KMS-11 (cell line): ENCODE measurements at regions not wholly inside any gene's neighbourhood (a gene's known extent, or its start where the extent isn't known, plus 50 kb on each side); places are given as distances from the start of the nearest gene placed in this dataset.

ENCODE experiments used
- H2AFZ ChIP-seq: fragments of 200-600 bp; sonication (generic); 2 replicates; pipeline ENCODE4 v1.6.1; 2016; ENCODE audit warnings: antibody characterized with exemption, mixed run types, low read depth
- H3K27ac ChIP-seq: fragments of 200-600 bp; sonication (generic); 2 replicates; pipeline ENCODE4 v1.6.1; 2016; ENCODE audit warnings: mild to moderate bottlenecking, mixed run types
- H3K27me3 ChIP-seq: fragments of 200-600 bp; sonication (generic); 2 replicates; pipeline ENCODE4 v1.6.1; 2017; ENCODE audit warnings: mild to moderate bottlenecking, low read depth, mixed run types, moderate library complexity; ENCODE audit not compliant: insufficient read depth
- H3K36me3 ChIP-seq: fragments of 200-600 bp; sonication (generic); 2 replicates; pipeline ENCODE4 v1.6.1; 2017; ENCODE audit warnings: mild to moderate bottlenecking, mixed run types; ENCODE audit not compliant: insufficient read depth
- H3K4me1 ChIP-seq: fragments of 200-600 bp; sonication (generic); 2 replicates; pipeline ENCODE4 v1.6.1; 2016; ENCODE audit warnings: mild to moderate bottlenecking, low read depth, mixed run types; ENCODE audit not compliant: poor library complexity, severe bottlenecking
- H3K4me2 ChIP-seq: fragments of 200-600 bp; sonication (generic); 2 replicates; pipeline ENCODE4 v1.7.0; 2016; ENCODE audit warnings: mild to moderate bottlenecking, mixed run types
- H3K4me3 ChIP-seq: fragments of 200-600 bp; sonication (generic); IDR thresholded peaks from 2 replicates; pipeline ENCODE4 v1.6.1; 2017; ENCODE audit warnings: low read depth, low read length, mixed read lengths; ENCODE audit not compliant: insufficient read depth
- H3K79me2 ChIP-seq: fragments of 200-600 bp; sonication (generic); 2 replicates; pipeline ENCODE4 v1.6.1; 2016; ENCODE audit warnings: low read depth, mixed run types; ENCODE audit not compliant: insufficient read depth
- H3K9ac ChIP-seq: fragments of 200-600 bp; sonication (generic); 2 replicates; pipeline ENCODE4 v1.6.1; 2016; ENCODE audit warnings: mild to moderate bottlenecking, mixed run types
- H4K20me1 ChIP-seq: fragments of 200-600 bp; sonication (generic); 2 replicates; pipeline ENCODE4 v1.6.1; 2016; ENCODE audit warnings: mild to moderate bottlenecking, mixed run types; ENCODE audit not compliant: insufficient read depth
- TF ChIP-seq, protein P1 (sequence below): fragments of 200-600 bp; sonication (generic); conservative IDR thresholded peaks from 2 replicates; pipeline ENCODE4 v1.6.1; 2017; ENCODE audit warnings: low read depth, mild to moderate bottlenecking, antibody characterized with exemption, low read length, moderate library complexity, mixed read lengths

DNA sequence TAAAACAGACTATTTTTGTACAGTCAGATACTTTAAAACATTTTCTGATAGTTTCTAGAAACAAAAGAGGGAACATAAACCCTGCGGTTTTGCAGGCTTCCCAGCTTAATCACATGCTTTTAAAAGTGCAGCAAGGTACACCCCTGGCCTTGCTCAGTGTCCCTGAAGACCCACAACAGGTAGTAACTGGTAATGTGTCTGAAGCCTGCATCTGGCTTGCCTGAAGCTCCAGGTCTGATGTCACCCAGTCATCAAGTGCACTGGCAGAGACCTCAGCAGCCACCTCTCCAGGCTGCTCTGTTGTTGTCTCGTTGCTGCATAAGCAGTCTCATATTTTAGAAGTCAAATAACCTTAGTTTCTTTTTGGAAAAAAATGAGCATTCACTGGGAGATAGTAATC is 376.1 kb upstream of the MTPN start:
- H2AFZ ChIP-seq: peak overlapping the region; percentile 47
- H3K4me2 ChIP-seq: peak overlapping the region; percentile 68

DNA sequence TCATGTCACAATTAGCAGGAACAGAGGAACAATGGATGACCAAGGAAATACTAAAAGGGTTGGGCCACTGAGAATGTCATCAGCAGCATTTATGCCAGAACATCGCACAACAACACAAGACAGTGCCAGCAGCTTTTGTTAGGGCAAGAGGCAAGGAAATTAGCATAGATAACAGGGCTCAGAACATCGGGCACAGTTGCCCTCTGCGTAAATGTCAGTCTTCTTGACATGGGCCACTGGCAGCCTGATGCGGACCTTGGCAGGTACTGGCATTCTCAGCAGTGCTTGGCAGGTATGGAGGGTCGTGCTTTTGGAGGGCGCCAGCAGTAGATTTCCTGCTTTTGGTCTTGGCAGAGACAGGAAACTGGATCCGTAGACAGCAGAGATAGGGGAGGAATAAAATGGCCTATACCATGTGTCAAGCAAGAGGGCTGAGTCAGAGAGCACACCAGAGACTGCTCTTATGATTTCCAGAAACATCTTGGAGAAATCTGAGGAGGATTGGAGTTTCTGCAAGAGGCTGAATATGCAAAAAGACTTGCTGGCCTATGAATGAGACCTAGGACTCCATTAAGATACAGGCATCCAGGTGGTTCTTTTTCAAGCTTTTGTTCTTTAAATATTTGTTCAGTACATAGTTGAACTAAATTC is 371.5 kb upstream of the MTPN start:
- H3K36me3 ChIP-seq: no peaks in the 10 kb centered on the region
- TF ChIP-seq, protein P1, sequence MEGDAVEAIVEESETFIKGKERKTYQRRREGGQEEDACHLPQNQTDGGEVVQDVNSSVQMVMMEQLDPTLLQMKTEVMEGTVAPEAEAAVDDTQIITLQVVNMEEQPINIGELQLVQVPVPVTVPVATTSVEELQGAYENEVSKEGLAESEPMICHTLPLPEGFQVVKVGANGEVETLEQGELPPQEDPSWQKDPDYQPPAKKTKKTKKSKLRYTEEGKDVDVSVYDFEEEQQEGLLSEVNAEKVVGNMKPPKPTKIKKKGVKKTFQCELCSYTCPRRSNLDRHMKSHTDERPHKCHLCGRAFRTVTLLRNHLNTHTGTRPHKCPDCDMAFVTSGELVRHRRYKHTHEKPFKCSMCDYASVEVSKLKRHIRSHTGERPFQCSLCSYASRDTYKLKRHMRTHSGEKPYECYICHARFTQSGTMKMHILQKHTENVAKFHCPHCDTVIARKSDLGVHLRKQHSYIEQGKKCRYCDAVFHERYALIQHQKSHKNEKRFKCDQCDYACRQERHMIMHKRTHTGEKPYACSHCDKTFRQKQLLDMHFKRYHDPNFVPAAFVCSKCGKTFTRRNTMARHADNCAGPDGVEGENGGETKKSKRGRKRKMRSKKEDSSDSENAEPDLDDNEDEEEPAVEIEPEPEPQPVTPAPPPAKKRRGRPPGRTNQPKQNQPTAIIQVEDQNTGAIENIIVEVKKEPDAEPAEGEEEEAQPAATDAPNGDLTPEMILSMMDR: no peak
- H3K9ac ChIP-seq: no peak overlapping the region
- H3K4me2 ChIP-seq: no peak overlapping the region
- H3K4me3 ChIP-seq: no peak overlapping the region
- no peaks in the 10 kb centered on the region for H4K20me1 ChIP-seq
- H3K79me2 ChIP-seq: no peaks in the 10 kb centered on the region
- peaks cover 38% of the 10 kb centered on the region for H3K4me1 ChIP-seq
- no peak overlapping the region for H3K27ac ChIP-seq
- no peaks in the 10 kb centered on the region for H3K27me3 ChIP-seq
- no peak overlapping the region for H2AFZ ChIP-seq

More for the DNA sequence above, 376.1 kb upstream of the MTPN start:
- H3K4me3 ChIP-seq: no peak overlapping the region
- no peaks in the 10 kb centered on the region for H3K79me2 ChIP-seq
- H4K20me1 ChIP-seq: no peaks in the 10 kb centered on the region
- TF ChIP-seq, protein P1: no peak
- no peaks in the 10 kb centered on the region for H3K36me3 ChIP-seq
- H3K9ac ChIP-seq: peak overlapping the region; percentile 14; the same call in 1 of the 2 replicates
- H3K27ac ChIP-seq: peak overlapping the region; percentile 70
- H3K4me1 ChIP-seq: peaks cover 77% of the 10 kb centered on the region
- H3K27me3 ChIP-seq: no peaks in the 10 kb centered on the region

DNA sequence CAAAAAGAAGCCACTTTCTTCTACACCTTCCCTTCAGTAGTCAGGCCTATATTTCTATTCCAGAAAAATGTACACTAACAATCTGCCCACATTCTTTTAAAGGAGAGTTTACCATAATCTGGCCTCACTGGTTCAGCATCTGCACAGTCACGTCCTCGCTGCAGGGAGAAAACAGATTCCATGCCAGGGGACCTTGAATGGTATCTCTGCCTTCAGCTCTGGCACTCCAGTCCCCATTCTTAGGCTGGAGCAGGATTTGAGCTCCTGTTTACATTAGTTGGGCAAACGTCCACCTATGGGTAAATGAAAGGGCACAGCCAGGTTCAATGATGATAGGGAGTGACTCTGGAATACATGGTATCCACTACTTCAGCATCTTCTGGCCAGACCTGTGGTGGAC is 371.0 kb upstream of the MTPN start:
- TF ChIP-seq, protein P1: no peak
- H3K4me3 ChIP-seq: no peak overlapping the region
- peaks cover 32% of the 10 kb centered on the region for H3K4me1 ChIP-seq
- H2AFZ ChIP-seq: no peak overlapping the region
- no peak overlapping the region for H3K9ac ChIP-seq
- H3K27ac ChIP-seq: no peak overlapping the region
- H3K36me3 ChIP-seq: no peaks in the 10 kb centered on the region
- no peaks in the 10 kb centered on the region for H4K20me1 ChIP-seq
- H3K27me3 ChIP-seq: no peaks in the 10 kb centered on the region
- no peak overlapping the region for H3K4me2 ChIP-seq
- no peaks in the 10 kb centered on the region for H3K79me2 ChIP-seq

DNA sequence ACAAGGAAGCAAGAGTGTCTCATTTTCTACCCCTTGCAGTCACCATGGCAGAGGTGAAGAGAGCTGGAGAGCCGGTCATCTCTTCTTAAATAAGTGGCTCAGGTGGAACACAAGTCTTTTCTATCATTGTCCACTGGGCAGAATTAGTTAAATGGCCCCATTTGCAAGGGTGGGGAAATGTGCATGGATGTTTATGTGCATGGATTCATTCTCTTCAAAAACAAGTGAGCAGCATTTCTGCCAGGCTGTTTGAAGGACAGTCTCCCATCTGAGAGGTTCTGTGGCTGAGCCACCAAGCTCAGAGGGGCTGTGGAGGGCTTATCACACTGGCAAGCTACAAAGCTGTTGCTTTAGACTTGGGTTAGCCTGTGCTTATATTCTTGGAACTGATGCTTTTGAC is 370.3 kb upstream of the MTPN start:
- Histone ChIP-seq H4K20me1 (no peaks in the 10 kb centered on the region), H3K4me2 (no peak overlapping the region), H3K27me3 (no peaks in the 10 kb centered on the region), H2AFZ (no peak overlapping the region), H3K27ac (no peak overlapping the region), H3K9ac (no peak overlapping the region), H3K36me3 (no peaks in the 10 kb centered on the region), H3K4me1 (peaks cover 26% of the 10 kb centered on the region), H3K79me2 (no peaks in the 10 kb centered on the region), H3K4me3 (no peak overlapping the region)
- TF ChIP-seq, protein P1: no peak
